ENCODE measurements at regions not wholly inside any gene's neighbourhood (a gene's known extent, or its start where the extent isn't known, plus 50 kb on each side); places are given as distances from the start of the nearest gene placed in this dataset.

GRCh38 chrX:124232523-124233201 is 99.8 kb upstream of the TEX13D start:
- TF ChIP-seq REST (IDR thresholded peaks at IDR 0.05; ENCODE audit: insufficient replicate concordance, low read depth) (no peak), CTCF (IDR thresholded peaks at IDR 0.05; ENCODE audit: insufficient read depth, low read length) (no peak), SPI1 (IDR thresholded peaks at IDR 0.05; ENCODE audit: borderline replicate concordance, low read depth) (no peak), POLR2AphosphoS5 (IDR thresholded peaks at IDR 0.05; ENCODE audit: low read depth) (no peak)
